HL-60 (cell line): ENCODE measurements at regions not wholly inside any gene's neighbourhood (a gene's known extent, or its start where the extent isn't known, plus 50 kb on each side); places are given as distances from the start of the nearest gene placed in this dataset.

Experiments
- POLR2AphosphoS5 ChIP-seq: IDR thresholded peaks from 2 replicates; pipeline ENCODE4 v1.6.1; 2012; ENCODE audit warnings: low read depth
- SPI1 ChIP-seq: IDR thresholded peaks from 2 replicates; pipeline ENCODE4 v1.6.1; 2012; ENCODE audit warnings: low read depth, mild to moderate bottlenecking, borderline replicate concordance
- TF ChIP-seq, protein P1 (sequence below): IDR thresholded peaks from one replicate; pipeline ENCODE4 v1.5.1; 2011; ENCODE audit warnings: low read length, control low read depth, inconsistent platforms; ENCODE audit not compliant: insufficient read depth
- TF ChIP-seq, protein P2 (sequence below): IDR thresholded peaks from 2 replicates; pipeline ENCODE4 v1.6.1; 2012; ENCODE audit warnings: low read depth; ENCODE audit not compliant: insufficient replicate concordance

DNA sequence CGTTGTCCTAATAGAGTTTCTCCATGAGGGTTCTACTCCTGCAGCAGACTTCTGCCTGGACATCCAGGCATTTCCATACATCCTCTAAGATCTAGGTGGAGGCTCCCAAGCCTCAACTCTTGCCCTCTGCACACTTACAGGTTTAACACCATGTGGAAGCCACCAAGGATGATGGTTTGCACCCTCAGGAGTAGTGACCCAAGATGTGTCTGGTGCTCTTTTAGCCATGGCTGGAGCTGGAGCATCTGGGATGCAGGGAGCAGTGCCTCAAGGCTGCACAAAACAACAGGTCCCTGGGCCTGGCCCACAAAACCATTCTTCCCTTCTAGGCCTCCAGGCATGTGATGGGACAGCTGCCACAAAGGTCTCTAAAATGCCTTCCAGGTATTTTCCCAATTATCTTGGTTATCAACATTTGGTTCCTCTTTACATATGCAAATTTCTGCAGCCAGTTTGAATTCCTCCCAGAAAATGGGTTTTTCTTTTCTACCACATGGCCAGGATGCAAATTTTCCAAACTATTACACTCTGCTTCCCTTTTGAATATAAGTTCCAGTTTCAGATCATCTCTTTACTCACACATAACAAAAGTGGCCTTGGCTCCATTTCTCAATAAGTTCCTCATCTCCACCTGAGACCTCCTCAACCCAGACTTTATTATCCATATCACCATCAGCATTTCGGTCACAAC, 69.5 kb upstream of the GNAZ start:
- no peak for TF ChIP-seq SPI1
- TF ChIP-seq, protein P1, sequence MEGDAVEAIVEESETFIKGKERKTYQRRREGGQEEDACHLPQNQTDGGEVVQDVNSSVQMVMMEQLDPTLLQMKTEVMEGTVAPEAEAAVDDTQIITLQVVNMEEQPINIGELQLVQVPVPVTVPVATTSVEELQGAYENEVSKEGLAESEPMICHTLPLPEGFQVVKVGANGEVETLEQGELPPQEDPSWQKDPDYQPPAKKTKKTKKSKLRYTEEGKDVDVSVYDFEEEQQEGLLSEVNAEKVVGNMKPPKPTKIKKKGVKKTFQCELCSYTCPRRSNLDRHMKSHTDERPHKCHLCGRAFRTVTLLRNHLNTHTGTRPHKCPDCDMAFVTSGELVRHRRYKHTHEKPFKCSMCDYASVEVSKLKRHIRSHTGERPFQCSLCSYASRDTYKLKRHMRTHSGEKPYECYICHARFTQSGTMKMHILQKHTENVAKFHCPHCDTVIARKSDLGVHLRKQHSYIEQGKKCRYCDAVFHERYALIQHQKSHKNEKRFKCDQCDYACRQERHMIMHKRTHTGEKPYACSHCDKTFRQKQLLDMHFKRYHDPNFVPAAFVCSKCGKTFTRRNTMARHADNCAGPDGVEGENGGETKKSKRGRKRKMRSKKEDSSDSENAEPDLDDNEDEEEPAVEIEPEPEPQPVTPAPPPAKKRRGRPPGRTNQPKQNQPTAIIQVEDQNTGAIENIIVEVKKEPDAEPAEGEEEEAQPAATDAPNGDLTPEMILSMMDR = no peak
- TF ChIP-seq, protein P2, sequence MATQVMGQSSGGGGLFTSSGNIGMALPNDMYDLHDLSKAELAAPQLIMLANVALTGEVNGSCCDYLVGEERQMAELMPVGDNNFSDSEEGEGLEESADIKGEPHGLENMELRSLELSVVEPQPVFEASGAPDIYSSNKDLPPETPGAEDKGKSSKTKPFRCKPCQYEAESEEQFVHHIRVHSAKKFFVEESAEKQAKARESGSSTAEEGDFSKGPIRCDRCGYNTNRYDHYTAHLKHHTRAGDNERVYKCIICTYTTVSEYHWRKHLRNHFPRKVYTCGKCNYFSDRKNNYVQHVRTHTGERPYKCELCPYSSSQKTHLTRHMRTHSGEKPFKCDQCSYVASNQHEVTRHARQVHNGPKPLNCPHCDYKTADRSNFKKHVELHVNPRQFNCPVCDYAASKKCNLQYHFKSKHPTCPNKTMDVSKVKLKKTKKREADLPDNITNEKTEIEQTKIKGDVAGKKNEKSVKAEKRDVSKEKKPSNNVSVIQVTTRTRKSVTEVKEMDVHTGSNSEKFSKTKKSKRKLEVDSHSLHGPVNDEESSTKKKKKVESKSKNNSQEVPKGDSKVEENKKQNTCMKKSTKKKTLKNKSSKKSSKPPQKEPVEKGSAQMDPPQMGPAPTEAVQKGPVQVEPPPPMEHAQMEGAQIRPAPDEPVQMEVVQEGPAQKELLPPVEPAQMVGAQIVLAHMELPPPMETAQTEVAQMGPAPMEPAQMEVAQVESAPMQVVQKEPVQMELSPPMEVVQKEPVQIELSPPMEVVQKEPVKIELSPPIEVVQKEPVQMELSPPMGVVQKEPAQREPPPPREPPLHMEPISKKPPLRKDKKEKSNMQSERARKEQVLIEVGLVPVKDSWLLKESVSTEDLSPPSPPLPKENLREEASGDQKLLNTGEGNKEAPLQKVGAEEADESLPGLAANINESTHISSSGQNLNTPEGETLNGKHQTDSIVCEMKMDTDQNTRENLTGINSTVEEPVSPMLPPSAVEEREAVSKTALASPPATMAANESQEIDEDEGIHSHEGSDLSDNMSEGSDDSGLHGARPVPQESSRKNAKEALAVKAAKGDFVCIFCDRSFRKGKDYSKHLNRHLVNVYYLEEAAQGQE = no peak
- TF ChIP-seq POLR2AphosphoS5 = no peak
